ENCODE measurements at regions not wholly inside any gene's neighbourhood (a gene's known extent, or its start where the extent isn't known, plus 50 kb on each side); places are given as distances from the start of the nearest gene placed in this dataset.

DNA sequence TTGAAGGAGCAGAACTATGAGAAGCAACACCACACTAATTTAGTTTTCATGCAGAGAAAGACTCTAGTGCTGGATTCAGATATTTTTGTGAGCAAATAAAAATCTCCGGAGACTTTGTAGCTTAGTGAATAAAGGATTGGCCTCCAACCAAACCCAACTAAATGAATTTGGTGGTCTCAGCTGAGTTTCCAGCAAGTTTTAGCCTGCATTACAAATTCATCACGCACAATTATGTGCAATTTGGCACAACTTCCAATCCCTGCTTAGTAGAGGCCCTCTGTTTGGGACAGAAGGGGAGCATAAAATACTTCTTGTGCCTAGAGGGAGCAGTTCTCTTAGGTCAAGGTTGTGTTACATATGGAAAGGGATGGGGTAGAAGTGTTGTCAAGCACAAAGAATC, 112.3 kb upstream of the ADAMTSL1 start:
- ChIA-PET CTCF (no interaction called here), POLR2A (ENCODE audit: unreplicated experiment) (no interaction called here)
- WGBS, 2 experiments (ENCODE audit: extremely low coverage in 2 of 2, insufficient read length in 1 of 2), result no CpG with 5 or more reads among the region's 2 CpGs

More for the DNA sequence above, 112.3 kb upstream of the ADAMTSL1 start:
- Histone ChIP-seq H4K8ac (ENCODE audit: low read depth in 2 of 2, low read length in 2 of 2) (no peak overlapping the region), H4K20me1 (ENCODE audit: insufficient read depth, low read length) (no peaks in the 10 kb centered on the region), H2AK5ac (ENCODE audit: low read depth, low read length) (peak overlapping the region; percentile 48; the same call in 1 of the 2 replicates), H3K27me3 (ENCODE audit: control insufficient read depth, insufficient read depth, low read length) (no peaks in the 10 kb centered on the region), H3K4me2 (ENCODE audit: low read depth, low read length) (no peak overlapping the region), H3K4ac (ENCODE audit: low read depth, low read length) (no peak overlapping the region), H3K9me1 (ENCODE audit: insufficient read depth, low read length) (peaks cover 3% of the 10 kb centered on the region), H2AK9ac (replicated peaks; ENCODE audit: low read depth, low read length, poor library complexity) (no peak overlapping the region), H3K9me3 (ENCODE audit: control insufficient read depth, insufficient read depth, low read length) (no peaks in the 10 kb centered on the region), H2AFZ (replicated peaks; ENCODE audit: low read length, poor library complexity) (no peak overlapping the region), H3K79me1 (ENCODE audit: low read depth in 1 of 2, low read length in 2 of 2) (no peaks in the 10 kb centered on the region), H2BK15ac (ENCODE audit: low read depth, low read length) (peak overlapping the region; percentile 25; the same call in 1 of the 3 replicates), H3K18ac (ENCODE audit: low read depth, low read length) (no peak overlapping the region), H3K36me3 (ENCODE audit: control insufficient read depth, insufficient read depth, low read length) (no peaks in the 10 kb centered on the region), H4K91ac (ENCODE audit: insufficient read depth, low read depth, low read length) (no peak overlapping the region), H4K5ac (ENCODE audit: low read depth, low read length) (no peak overlapping the region), H3K4me1 (ENCODE audit: control insufficient read depth, insufficient read depth, low read length) (peaks cover 10% of the 10 kb centered on the region), H3K56ac (ENCODE audit: extremely low read depth, insufficient read depth, low read length) (no peak overlapping the region), H2BK5ac (ENCODE audit: low read depth, low read length, poor library complexity, severe bottlenecking) (no peak overlapping the region), H3K9ac (ENCODE audit: low read depth, low read length) (no peak overlapping the region), H3K4me3 (ENCODE audit: insufficient read depth, low read depth, low read length) (no peak overlapping the region), H3K27ac (ENCODE audit: insufficient read depth, low read length) (no peak overlapping the region), H2BK120ac (ENCODE audit: low read depth, low read length) (peak overlapping the region; percentile 12; the same call in 1 of the 2 replicates), H3K14ac (replicated peaks; ENCODE audit: low read depth, low read length) (peak overlapping the region; percentile 59; the same call in 1 of the 2 replicates), H2BK20ac (ENCODE audit: low read depth, low read length) (peak overlapping the region; percentile 36; the same call in 1 of the 2 replicates), H3K23ac (ENCODE audit: low read depth, low read length) (no peak overlapping the region)
- intact Hi-C loops (cut with micrococcal nuclease) (no loop called here), dilution Hi-C loops (cut with HindIII; ENCODE audit: low sequenced_read_pairs, unreplicated experiment) (no loop called here), in situ Hi-C loops (cut with MboI; ENCODE audit: low sequenced_read_pairs) (no loop called here)
- DNase-seq (no peak), ATAC-seq (ENCODE audit: low read depth) (no peak)
- BruUV-seq (replicated peaks), result no TSS peak
- no peak for TF ChIP-seq MAZ (IDR thresholded peaks at IDR 0.05; ENCODE audit: borderline replicate concordance, low read depth, low read length)
- TF ChIP-seq FOS (IDR thresholded peaks at IDR 0.05; ENCODE audit: low read depth, low read length), result no peak
- TF ChIP-seq, protein P1, sequence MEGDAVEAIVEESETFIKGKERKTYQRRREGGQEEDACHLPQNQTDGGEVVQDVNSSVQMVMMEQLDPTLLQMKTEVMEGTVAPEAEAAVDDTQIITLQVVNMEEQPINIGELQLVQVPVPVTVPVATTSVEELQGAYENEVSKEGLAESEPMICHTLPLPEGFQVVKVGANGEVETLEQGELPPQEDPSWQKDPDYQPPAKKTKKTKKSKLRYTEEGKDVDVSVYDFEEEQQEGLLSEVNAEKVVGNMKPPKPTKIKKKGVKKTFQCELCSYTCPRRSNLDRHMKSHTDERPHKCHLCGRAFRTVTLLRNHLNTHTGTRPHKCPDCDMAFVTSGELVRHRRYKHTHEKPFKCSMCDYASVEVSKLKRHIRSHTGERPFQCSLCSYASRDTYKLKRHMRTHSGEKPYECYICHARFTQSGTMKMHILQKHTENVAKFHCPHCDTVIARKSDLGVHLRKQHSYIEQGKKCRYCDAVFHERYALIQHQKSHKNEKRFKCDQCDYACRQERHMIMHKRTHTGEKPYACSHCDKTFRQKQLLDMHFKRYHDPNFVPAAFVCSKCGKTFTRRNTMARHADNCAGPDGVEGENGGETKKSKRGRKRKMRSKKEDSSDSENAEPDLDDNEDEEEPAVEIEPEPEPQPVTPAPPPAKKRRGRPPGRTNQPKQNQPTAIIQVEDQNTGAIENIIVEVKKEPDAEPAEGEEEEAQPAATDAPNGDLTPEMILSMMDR (conservative IDR thresholded peaks at IDR 0.05; ENCODE audit: low read depth, low read length), result no peak
- TF ChIP-seq CHD1 (IDR thresholded peaks at IDR 0.05; ENCODE audit: low read depth, low read length), result no peak
- no peak for TF ChIP-seq NFE2L2 (IDR thresholded peaks at IDR 0.05; ENCODE audit: low read depth, low read length)
- TF ChIP-seq MAFK (IDR thresholded peaks at IDR 0.05; ENCODE audit: low read depth, low read length), result no peak
- TF ChIP-seq, protein P2, sequence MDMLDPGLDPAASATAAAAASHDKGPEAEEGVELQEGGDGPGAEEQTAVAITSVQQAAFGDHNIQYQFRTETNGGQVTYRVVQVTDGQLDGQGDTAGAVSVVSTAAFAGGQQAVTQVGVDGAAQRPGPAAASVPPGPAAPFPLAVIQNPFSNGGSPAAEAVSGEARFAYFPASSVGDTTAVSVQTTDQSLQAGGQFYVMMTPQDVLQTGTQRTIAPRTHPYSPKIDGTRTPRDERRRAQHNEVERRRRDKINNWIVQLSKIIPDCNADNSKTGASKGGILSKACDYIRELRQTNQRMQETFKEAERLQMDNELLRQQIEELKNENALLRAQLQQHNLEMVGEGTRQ (IDR thresholded peaks at IDR 0.05; ENCODE audit: low read depth, low read length), result no peak
- TF ChIP-seq SMC3 (IDR thresholded peaks at IDR 0.05; ENCODE audit: low read depth, low read length), result no peak
- TF ChIP-seq RFX5 (IDR thresholded peaks at IDR 0.05; ENCODE audit: low read depth, low read length), result no peak
- TF ChIP-seq, protein P3, sequence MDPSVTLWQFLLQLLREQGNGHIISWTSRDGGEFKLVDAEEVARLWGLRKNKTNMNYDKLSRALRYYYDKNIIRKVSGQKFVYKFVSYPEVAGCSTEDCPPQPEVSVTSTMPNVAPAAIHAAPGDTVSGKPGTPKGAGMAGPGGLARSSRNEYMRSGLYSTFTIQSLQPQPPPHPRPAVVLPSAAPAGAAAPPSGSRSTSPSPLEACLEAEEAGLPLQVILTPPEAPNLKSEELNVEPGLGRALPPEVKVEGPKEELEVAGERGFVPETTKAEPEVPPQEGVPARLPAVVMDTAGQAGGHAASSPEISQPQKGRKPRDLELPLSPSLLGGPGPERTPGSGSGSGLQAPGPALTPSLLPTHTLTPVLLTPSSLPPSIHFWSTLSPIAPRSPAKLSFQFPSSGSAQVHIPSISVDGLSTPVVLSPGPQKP (IDR thresholded peaks at IDR 0.05; ENCODE audit: borderline replicate concordance, low read depth, low read length), result no peak
- TF ChIP-seq CEBPB (IDR thresholded peaks at IDR 0.05; ENCODE audit: low read depth, low read length), result no peak
- no peak for TF ChIP-seq RAD21 (IDR thresholded peaks at IDR 0.05; ENCODE audit: low read length)
- no peak for TF ChIP-seq RCOR1 (IDR thresholded peaks at IDR 0.05; ENCODE audit: insufficient replicate concordance, low read length)
- no peak for TF ChIP-seq MXI1 (IDR thresholded peaks at IDR 0.05; ENCODE audit: borderline replicate concordance, low read depth, low read length)
- no peak for TF ChIP-seq BHLHE40 (IDR thresholded peaks at IDR 0.05; ENCODE audit: low read depth, low read length)
- no peak for TF ChIP-seq POLR2A (IDR thresholded peaks at IDR 0.05; ENCODE audit: low read depth, low read length)
